Uterus (tissue), 2 donors: ENCODE measurements at regions not wholly inside any gene's neighbourhood (a gene's known extent, or its start where the extent isn't known, plus 50 kb on each side); places are given as distances from the start of the nearest gene placed in this dataset.

Experiments
- POLR2A ChIP-seq, 2 donors: fragments of 450-650 bp; IDR thresholded peaks; one replicate each; pipeline ENCODE4 v1.6.1; 2016; ENCODE audit warnings: antibody characterized with exemption in 2 of 2, mild to moderate bottlenecking in 1 of 2, moderate library complexity in 1 of 2
- TF ChIP-seq, protein P1 (sequence below), 4 experiments: fragments of 200-600 bp in 2 of 4; fragments of 450-650 bp in 2 of 4; sonication (generic) in 2 of 4; IDR thresholded peaks; one replicate each; pipeline ENCODE4 v1.5.1; 2016 to 2019; ENCODE audit warnings: antibody characterized with exemption in 4 of 4, mild to moderate bottlenecking in 2 of 4, moderate library complexity in 1 of 4

DNA sequence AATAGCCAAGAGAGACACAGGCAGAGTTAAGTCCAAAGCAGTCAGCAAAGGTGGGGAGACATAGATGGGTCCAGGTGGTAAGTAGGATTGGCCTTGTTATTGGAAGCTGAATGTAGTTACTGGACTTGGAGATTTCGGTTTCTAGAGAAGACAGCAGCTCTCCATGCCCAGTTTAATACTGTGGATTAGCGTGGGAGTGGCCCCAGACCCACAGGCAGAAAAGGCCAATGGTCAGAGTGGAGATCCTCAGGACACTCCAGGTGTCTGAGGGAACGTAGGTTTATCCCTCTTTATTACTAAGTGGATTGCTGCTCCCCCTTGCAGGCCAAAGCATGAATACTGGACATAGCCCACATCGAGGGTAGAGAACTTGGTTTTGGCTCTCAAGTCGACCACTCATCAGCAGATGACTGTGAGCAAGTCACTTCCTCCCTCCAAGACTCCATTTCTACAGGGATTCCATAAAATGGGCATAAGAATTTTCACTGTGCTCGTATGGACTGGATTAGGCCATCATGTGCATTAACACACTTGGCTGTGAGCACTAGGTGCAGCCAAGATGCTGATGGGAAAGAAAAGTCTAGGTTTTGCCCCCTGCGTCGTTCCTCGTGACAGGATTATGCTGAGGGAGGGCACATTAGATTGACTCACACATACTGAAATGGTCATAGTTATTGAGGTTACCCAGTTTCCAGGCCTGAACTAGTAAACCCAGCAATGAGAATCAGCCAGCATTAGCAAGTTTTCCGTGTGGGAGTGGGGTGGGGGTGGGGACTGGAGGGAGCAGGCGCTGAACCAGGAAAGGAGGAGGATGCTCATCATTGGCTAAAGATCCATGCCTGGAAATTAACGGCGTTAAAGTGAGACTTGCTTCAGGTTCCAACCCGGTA lies 225.2 kb upstream of the TPRG1 start:
- TF ChIP-seq, protein P1, sequence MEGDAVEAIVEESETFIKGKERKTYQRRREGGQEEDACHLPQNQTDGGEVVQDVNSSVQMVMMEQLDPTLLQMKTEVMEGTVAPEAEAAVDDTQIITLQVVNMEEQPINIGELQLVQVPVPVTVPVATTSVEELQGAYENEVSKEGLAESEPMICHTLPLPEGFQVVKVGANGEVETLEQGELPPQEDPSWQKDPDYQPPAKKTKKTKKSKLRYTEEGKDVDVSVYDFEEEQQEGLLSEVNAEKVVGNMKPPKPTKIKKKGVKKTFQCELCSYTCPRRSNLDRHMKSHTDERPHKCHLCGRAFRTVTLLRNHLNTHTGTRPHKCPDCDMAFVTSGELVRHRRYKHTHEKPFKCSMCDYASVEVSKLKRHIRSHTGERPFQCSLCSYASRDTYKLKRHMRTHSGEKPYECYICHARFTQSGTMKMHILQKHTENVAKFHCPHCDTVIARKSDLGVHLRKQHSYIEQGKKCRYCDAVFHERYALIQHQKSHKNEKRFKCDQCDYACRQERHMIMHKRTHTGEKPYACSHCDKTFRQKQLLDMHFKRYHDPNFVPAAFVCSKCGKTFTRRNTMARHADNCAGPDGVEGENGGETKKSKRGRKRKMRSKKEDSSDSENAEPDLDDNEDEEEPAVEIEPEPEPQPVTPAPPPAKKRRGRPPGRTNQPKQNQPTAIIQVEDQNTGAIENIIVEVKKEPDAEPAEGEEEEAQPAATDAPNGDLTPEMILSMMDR (IDR thresholded peaks at IDR 0.05): peak in 1 of 4 experiments; percentile 4
- TF ChIP-seq POLR2A (IDR thresholded peaks at IDR 0.05): no peak
